ENCODE measurements at regions not wholly inside any gene's neighbourhood (a gene's known extent, or its start where the extent isn't known, plus 50 kb on each side); places are given as distances from the start of the nearest gene placed in this dataset.
A peak's percentile ranks its signal among the peaks of the same experiment; 100 is the strongest.

- CTCF ChIA-PET (ENCODE audit: unreplicated experiment), result no interaction called here
- Histone ChIP-seq H3K79me2 (ENCODE audit: insufficient read depth, low read depth, low read length) (no peaks in the 10 kb centered on the region), H3K9me3 (ENCODE audit: low read length) (no peaks in the 10 kb centered on the region), H3K36me3 (ENCODE audit: insufficient read depth, low read length) (no peaks in the 10 kb centered on the region), H3K27ac (ENCODE audit: low read depth, low read length, poor library complexity, severe bottlenecking) (no peak overlapping the region), H4K20me1 (ENCODE audit: insufficient read depth, low read length) (no peaks in the 10 kb centered on the region), H3K4me1 (ENCODE audit: insufficient read depth, low read length, poor library complexity, severe bottlenecking) (peaks cover 30% of the 10 kb centered on the region), H3K4me2 (ENCODE audit: low read length) (no peak overlapping the region), H2AFZ (ENCODE audit: low read length) (no peak overlapping the region), H3K9me2 (ENCODE audit: insufficient read depth, low read length) (no peaks in the 10 kb centered on the region), H3K4me3 (ENCODE audit: low read depth, low read length, poor library complexity, severe bottlenecking) (no peak overlapping the region)
- POLR2A ChIA-PET, result no interaction called here
- no peak for DNase-seq (ENCODE audit: low spot score)
- intact Hi-C loops (cut with micrococcal nuclease; ENCODE audit: unreplicated experiment), result no loop called here
- TF ChIP-seq EZH2phosphoT487 (IDR thresholded peaks at IDR 0.05; ENCODE audit: borderline replicate concordance, low read depth, low read length) (no peak), CTCF (conservative IDR thresholded peaks at IDR 0.05; ENCODE audit: low read length) (no peak)
- BruUV-seq (replicated peaks), result no TSS peak
Observed at GRCh38 chr21:43316156-43316845, 110.6 kb downstream of the SIK1 start.

- H3K27ac ChIP-seq (ENCODE audit: low read depth, low read length, poor library complexity, severe bottlenecking), result no peak overlapping the region
- BruUV-seq (replicated peaks), result no TSS peak
- intact Hi-C loops (cut with micrococcal nuclease; ENCODE audit: unreplicated experiment), result no loop called here
- H3K79me2 ChIP-seq (ENCODE audit: insufficient read depth, low read depth, low read length), result no peaks in the 10 kb centered on the region
- no peaks in the 10 kb centered on the region for H3K9me3 ChIP-seq (ENCODE audit: low read length)
- TF ChIP-seq CTCF (conservative IDR thresholded peaks at IDR 0.05; ENCODE audit: low read length) (peak; percentile 57), EZH2phosphoT487 (IDR thresholded peaks at IDR 0.05; ENCODE audit: borderline replicate concordance, low read depth, low read length) (no peak)
- no peak overlapping the region for H3K4me3 ChIP-seq (ENCODE audit: low read depth, low read length, poor library complexity, severe bottlenecking)
- no peak overlapping the region for H3K4me2 ChIP-seq (ENCODE audit: low read length)
- no peak overlapping the region for H2AFZ ChIP-seq (ENCODE audit: low read length)
- CTCF ChIA-PET (ENCODE audit: unreplicated experiment), result no interaction called here
- POLR2A ChIA-PET, result no interaction called here
- peak; percentile 29 for DNase-seq (ENCODE audit: low spot score)
- H3K9me2 ChIP-seq (ENCODE audit: insufficient read depth, low read length), result no peaks in the 10 kb centered on the region
- no peaks in the 10 kb centered on the region for H4K20me1 ChIP-seq (ENCODE audit: insufficient read depth, low read length)
- no peaks in the 10 kb centered on the region for H3K36me3 ChIP-seq (ENCODE audit: insufficient read depth, low read length)
- H3K4me1 ChIP-seq (ENCODE audit: insufficient read depth, low read length, poor library complexity, severe bottlenecking), result peaks cover 38% of the 10 kb centered on the region
Observed at GRCh38 chr21:43315244-43316137, 111.4 kb downstream of the SIK1 start.
